HG03575 (cell line): ENCODE measurements at regions not wholly inside any gene's neighbourhood (a gene's known extent, or its start where the extent isn't known, plus 50 kb on each side); places are given as distances from the start of the nearest gene placed in this dataset.
A peak's percentile ranks its signal among the peaks of the same experiment; 100 is the strongest.

Experiments used
- ATAC-seq: cut with Tn5 transposase; IDR thresholded peaks from one replicate; pipeline ENCODE4 v1.9.1; 2021; ENCODE audit not compliant: unreplicated experiment, insufficient number of reproducible peaks, low FRiP score; ENCODE audit errors: extremely low read depth

GRCh38 chrX:5015451-5015850 is 1213.2 kb downstream of the NLGN4X start:
- ATAC-seq, result no peak

- ATAC-seq, result no peak
Measured at GRCh38 chrX:4994855-4995254, 1233.8 kb downstream of the NLGN4X start.

DNA sequence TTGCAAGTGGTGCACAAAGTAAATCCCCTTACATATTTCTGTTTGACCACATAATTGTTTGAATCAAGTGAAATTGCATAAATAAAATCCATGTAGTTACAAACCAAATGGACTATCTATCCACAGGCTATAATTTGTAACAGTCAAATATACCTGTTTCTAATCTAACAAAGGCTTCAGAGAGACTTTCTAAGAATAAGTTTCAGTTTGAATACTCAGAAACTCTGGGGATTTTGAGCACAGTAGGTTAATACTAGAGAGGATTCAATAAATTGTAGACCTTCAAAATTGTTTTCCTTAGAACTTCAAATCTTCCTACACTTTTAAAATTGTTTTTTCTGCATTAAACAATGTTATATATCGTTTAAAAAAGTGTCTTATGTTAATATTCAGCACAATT is 1250.1 kb downstream of the NLGN4X start:
- ATAC-seq, result no peak

DNA sequence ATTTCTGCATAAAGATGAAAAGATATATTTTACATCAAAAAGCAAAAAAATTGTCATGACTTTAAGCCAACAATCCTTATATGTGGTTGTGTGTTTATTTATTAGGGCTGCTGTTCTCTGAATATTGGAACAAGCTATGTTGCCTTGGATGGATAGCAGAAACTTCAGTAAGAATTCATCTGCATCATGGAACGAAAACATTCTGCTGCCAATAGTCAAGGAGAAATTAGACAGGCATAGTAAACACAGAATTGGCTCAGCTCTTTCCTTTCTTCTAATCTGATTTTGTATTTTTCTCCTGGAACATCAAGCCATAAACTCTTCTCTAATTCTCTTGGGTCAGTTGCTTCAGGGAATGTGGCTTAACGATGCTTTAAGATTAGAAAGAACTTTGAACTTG is 1257.0 kb downstream of the NLGN4X start:
- ATAC-seq, result no peak

DNA sequence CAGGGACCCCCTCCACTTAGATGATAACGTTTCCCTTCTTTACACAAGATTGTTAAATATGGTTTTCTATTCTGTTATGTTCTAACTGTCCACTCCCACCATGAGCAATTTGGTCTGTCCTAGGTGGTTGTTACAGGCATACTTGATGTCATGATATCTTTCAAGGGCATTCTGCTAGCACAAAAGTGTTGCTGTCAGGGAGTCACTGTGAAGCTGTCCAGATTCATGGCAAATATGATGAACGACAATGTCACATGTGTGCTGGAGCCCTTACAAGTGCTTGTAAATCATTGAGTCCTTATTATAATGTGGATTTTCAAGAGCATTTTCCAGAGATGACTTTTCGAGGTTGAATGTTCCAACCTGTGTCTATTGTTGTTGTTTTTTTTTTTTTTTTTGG is 1250.7 kb upstream of the PRKX start:
- no peak for ATAC-seq

DNA sequence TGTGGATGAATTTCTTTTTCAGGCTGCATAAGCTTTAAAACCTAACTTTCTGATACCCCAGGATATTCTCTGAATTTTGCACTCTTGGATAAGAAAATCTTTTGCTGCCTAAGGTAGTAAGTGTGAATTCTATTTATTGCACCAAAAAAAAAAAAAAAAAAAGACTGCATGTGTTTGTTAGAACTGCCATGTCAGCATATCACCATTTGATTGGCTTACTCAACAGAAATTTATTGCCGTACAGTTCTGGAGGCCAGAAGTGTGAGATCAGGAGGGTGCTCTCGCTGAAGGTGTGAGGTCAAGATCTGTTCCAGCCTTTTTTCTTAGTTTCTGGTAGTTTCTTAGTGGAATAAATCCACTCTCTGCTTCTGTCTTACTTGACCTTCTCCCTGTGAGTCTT is 1250.0 kb upstream of the PRKX start:
- ATAC-seq, result no peak

DNA sequence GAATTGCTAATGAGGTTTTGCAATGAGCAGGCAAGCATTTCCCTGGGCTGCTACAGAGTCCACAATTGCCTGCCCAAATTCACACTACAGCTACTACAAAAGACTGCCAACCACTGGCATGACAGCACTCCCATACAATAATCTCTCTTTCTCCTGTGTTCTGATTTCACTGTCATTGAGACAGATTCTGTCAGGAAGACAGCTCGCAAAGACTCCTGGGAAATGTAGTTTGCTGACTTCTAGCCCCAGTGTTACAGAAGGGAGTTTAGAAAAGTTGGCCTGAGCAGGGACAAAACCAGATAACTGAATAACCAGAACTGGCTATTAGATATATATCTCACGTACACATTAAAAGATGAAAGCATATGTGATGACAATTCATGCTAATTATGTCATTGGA is 1231.3 kb upstream of the PRKX start:
- no peak for ATAC-seq

DNA sequence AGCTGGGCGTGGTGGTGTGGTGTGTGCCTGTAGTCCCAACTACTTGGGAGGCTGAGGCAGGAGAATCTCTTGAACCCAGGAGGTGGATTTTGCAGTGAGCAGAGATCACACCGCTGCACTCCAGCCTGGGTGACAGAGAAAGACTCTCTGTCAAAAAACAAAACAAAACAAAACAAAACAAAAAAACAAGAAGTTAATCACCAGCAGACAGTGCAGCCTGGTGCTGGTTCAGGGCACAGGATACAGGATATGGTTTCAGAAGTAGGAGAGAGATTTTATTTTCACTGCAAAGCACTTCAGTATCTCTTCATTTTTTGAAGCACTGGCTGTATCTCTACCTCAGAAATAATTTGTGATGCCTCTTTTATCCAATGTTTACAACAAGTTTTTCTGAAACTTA is 1222.9 kb upstream of the PRKX start:
- ATAC-seq, result peak; percentile 9

DNA sequence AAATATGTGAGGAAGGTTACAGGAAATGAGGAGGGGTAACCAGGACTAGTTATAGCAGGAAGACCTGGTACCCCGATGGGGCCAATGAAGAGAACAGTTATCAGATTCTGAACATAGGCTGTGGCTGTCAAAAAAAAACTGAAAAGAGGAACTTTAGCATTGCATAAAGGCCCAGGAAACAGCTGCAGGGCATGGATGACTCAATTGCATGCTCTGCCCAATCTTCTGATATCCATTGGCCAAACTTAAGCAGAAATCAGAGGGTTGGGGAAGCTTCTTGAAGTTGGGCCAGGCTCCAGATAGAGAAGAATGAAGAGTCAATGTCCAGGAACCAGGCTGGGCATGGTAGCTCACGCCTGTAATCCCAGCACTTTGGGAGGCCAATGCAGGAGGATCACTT is 1222.4 kb upstream of the PRKX start:
- peak; percentile 56 for ATAC-seq

DNA sequence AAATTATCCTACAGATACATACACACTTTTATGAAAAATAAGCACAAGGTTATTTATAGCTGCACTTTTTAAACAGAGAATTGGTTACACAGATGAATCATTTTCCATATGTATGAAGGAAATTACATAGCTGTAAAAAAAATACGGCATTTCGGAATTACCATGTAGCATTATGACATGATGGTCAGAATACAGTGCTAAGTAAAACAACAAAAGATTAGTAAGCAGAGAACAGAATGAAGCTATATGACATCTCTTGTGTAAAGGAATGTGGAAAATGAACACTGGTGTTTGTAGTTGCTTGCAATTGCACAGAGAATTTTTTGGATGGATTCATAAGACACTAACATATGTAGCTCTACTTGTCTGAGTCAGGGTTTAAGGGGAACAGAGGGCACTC is 1222.0 kb upstream of the PRKX start:
- no peak for ATAC-seq

- no peak for ATAC-seq
Measured at GRCh38 chrX:4932790-4933189, 1219.3 kb upstream of the PRKX start.

DNA sequence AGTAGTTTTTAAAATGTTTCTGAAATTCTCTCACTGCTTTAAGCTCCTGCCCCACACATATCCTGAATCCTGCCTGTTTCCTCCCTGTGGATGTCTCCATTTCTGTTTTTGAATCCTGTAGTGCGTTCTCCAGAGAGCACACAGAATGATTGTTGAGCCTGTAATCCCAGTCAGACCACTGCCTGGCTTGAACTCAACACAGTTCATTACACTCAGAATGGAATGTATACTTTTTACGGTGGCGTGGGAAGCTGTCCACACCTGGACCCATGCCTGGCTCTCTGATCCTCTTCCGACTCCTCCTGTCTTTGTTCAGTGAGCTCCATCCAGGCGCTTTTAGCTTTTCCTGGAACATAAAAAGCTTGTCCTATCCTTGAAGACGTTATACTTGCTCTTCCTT is 1217.0 kb upstream of the PRKX start:
- ATAC-seq, result no peak

DNA sequence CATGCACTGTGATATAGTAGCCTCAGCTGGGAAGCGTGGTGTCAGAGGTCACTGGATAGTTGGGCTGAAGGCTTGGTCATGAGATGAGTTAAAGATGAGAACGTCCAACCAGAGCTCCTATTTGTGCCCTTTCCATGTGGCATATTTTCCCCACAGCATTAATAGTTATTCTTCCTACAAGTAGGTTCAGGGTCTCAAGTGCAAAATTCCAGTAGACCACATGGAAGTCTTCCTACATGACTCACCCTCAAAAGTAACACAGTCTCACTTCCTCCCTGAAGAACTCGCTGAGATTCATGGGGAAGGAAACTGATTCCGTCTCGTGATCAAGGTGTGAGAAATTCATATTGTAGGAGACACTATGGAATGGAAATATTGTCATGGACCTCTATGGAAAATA is 1212.5 kb upstream of the PRKX start:
- ATAC-seq, result no peak

GRCh38 chrX:4909348-4909747 is 1195.9 kb upstream of the PRKX start:
- no peak for ATAC-seq

DNA sequence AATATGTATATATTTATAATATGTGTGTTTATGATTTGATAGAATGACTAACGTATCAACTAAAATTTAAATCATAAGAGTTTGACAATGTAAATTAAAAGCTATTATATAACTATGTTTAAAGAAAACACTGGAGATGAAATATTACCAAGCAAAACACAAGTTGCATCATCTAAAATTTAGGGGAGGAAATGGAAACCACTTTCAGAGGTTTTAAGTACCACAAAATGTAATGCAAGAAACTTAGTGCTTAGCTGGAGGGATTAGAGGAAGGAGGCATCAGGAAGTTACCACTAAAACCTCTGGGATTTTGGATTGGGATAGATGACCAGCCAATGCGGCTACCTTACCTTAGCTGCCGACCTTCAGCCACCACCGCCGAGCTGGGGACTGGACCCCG is 1192.1 kb upstream of the PRKX start:
- ATAC-seq, result no peak

DNA sequence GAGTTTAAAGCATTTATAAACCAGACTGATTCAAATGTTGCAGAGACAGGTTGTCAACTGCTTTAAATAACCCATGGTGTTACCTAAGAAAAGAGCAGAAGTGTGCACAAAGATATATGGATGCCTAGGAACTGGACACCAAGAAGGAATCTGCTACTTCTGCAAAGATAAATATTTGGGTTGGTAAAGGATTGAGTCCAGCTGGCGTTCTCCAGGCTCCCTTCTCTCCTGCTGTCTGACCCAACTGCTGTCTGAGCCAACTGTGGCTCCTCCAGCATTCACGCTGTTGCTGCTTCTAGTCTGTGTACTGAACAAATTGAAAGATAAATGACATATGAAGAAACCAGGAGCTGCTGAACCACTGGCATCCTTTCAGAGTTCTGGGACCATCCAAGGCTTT is 1167.8 kb upstream of the PRKX start:
- no peak for ATAC-seq

- no peak for ATAC-seq
Measured at GRCh38 chrX:4878640-4879039, 1165.2 kb upstream of the PRKX start.

DNA sequence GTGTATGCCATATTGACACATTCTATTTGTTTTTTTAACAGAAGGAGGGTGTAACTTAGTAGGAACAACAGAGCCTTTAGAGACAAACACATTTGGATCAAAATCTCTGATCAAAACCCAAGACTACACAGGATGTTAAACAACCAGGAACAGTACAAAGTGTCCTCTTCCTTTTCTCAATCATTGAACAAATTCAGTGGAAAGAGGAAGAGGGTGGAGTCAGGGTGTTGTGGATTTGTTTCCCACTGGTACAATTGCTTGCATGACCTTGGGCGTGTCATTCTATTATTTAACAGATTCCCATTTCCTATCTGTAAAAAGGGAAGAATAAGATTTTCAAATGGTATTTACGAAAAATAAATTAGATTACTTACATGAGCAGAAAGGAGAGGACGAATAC is 1162.8 kb upstream of the PRKX start:
- no peak for ATAC-seq

GRCh38 chrX:4851534-4851933 is 1138.1 kb upstream of the PRKX start:
- no peak for ATAC-seq

- ATAC-seq, result no peak
Measured at GRCh38 chrX:4850312-4850711, 1136.9 kb upstream of the PRKX start.

GRCh38 chrX:4844376-4844775 is 1130.9 kb upstream of the PRKX start:
- no peak for ATAC-seq

DNA sequence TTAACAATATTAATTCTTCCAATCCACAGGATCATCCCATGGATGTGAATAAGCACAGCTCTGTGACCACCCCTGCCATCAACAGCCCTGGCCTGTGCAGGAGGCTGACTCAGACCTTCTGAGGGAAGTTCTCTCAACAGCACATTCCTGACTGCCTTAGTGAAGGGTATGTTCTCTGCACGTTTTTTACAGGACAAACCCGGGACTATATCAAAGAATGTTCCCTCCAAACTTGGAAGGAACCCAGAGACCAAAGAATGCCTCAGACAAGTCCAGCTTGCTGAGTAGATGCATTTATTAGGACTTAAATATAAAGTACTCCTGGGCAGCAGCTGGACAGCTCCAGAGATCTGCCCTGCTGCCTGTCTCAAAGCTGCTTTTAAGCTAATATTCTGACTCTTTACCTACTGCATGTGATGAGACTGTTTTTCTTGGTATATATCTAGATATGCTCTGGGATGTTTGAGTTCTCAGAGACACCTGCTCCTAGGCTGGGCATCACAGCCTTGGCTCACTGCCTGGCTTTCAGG is 1127.8 kb upstream of the PRKX start:
- no peak for ATAC-seq
